Esophagus squamous epithelium (tissue), 5 donors: ENCODE measurements at regions not wholly inside any gene's neighbourhood (a gene's known extent, or its start where the extent isn't known, plus 50 kb on each side); places are given as distances from the start of the nearest gene placed in this dataset.
"Not testable (repeated sequence)": the region's sequence is repeated elsewhere in the genome, so short reads cannot be mapped to it uniquely, and the experiment has no call there.

Experiments used
- DNase-seq: peaks from one replicate; lab custom pipeline; 2025; lab: John Stamatoyannopoulos, UW
- H3K27ac ChIP-seq, 4 donors: fragments of 200-600 bp; sonication (generic); one replicate each; pipeline ENCODE4 v1.5.1; 2016 to 2019; ENCODE audit warnings: mild to moderate bottlenecking in 1 of 4
- H3K27me3 ChIP-seq, 4 donors: fragments of 200-600 bp; sonication (generic); 1 replicate in 3 of 4; 2 replicates in 1 of 4; pipeline versions ENCODE4 v1.5.1 to v1.6.0; 2017 to 2021; ENCODE audit warnings: antibody characterized with exemption in 1 of 4
- H3K36me3 ChIP-seq, 3 donors: fragments of 200-600 bp; sonication (generic); one replicate each; pipeline ENCODE4 v1.5.1; 2016 to 2019
- H3K4me1 ChIP-seq, 3 donors: fragments of 200-600 bp; sonication (generic); one replicate each; pipeline ENCODE4 v1.5.1; 2017 to 2019
- H3K4me3 ChIP-seq, 4 donors: fragments of 200-600 bp; sonication (generic); 1 replicate in 3 of 4; 2 replicates in 1 of 4; pipeline ENCODE4 v1.5.1; 2016 to 2019; ENCODE audit warnings: mild to moderate bottlenecking in 2 of 4, moderate library complexity in 1 of 4
- H3K9me3 ChIP-seq, 3 donors: fragments of 200-600 bp; sonication (generic); one replicate each; pipeline ENCODE4 v1.5.1; 2016 to 2019
- CTCF ChIP-seq, 6 experiments: fragments of 450-650 bp in 4 of 6; fragments of 200-600 bp in 2 of 6; sonication (generic) in 2 of 6; IDR thresholded peaks; one replicate each; pipeline ENCODE4 v1.5.1; 2016 to 2019; ENCODE audit warnings: antibody characterized with exemption in 6 of 6, mild to moderate bottlenecking in 4 of 6, moderate library complexity in 4 of 6
- POLR2A ChIP-seq, 4 donors: fragments of 450-650 bp; IDR thresholded peaks; one replicate each; pipeline ENCODE4 v1.6.1; 2017; ENCODE audit warnings: antibody characterized with exemption in 4 of 4, mild to moderate bottlenecking in 4 of 4, moderate library complexity in 3 of 4
- WGBS, 2 donors: methylation state at CpG; one replicate each; pipeline ENCODE4 v1.1.5; 2018; 5-methylcytosine and 5-hydroxymethylcytosine counted together
- intact Hi-C: fragments of 100-400 bp; cut with DNase I; formaldehyde crosslinking; loops from one replicate; pipeline ENCODE4 v1.15.0; 2022
- donor health status: DM: yes; HTN: yes; CAD: no.

DNA sequence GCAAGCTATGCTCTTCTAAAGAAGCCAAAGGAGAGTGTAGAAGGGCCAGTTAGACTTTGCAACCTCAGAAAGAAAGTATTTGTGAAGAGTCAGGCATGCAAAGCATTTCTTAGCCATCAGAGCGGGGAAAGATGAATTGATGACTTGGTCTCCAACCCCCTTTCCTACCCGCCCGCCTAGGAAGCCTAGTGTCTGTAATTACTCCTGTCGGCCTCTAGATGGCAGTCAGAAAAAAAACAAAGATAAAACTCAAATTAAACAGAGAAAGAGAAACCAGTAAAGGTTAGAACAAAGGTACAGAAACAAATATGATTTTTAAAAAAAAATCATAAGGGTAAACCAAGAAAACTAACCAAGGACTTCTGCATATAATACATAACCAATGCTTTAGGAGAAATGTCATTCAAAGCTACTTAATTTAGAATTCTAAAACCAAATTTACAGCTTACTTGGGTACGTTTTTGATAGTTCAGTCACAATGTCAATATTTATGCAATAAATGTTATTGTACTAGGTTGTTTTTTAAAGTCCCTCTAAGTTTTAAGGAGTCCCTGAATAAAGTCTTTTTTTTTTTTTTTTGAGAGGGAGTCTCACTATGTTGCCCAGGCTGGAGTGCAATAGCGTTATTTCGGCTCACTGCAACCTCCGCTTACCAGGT is 97.6 kb downstream of the LYZL1 start:
- Histone ChIP-seq H3K4me3 (no peak overlapping the region), H3K4me1 (no peaks in the 10 kb centered on the region), H3K36me3 (no peaks in the 10 kb centered on the region), H3K9me3 (no peaks in the 10 kb centered on the region), H3K27me3 (no peaks in the 10 kb centered on the region), H3K27ac (no peak overlapping the region)
- no peak for DNase-seq
- intact Hi-C loops: no loop called here
- TF ChIP-seq CTCF (IDR thresholded peaks at IDR 0.05): peak; percentile 53 to 79 (median 72)
- no peak for TF ChIP-seq POLR2A (IDR thresholded peaks at IDR 0.05)
- 41 to 42% methylated on average over 8 of the region's 8 CpGs for WGBS, 2 donors

DNA sequence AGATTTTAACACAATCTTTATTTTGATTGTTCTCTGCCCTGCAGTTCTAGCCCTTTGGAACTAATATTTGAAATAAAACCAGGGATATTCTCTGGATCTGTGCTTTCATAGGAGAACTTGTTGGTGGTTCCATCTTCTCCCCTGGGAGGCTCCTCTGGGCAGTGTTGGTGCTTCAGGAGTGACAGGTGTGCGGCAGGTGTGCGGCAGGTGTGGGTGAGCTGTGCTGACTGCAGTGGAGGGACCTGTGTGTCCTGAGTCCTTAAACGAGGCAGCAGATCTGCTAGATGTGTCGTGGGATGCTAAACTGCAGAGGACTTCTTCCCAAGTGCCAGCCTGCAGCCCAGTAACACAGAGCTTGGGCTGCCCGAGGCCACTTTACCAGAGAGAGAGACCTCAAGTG is 98.4 kb downstream of the LYZL1 start:
- DNase-seq: no peak
- intact Hi-C loops: no loop called here
- no peak for TF ChIP-seq CTCF (IDR thresholded peaks at IDR 0.05)
- no peak for TF ChIP-seq POLR2A (IDR thresholded peaks at IDR 0.05)
- H3K36me3 ChIP-seq: no peaks in the 10 kb centered on the region
- H3K9me3 ChIP-seq: no peaks in the 10 kb centered on the region
- WGBS, 2 donors: 20% methylated on average over 1 of the region's 5 CpGs; no CpG with 5 or more reads in 1 of the 2 donors
- H3K4me1 ChIP-seq: no peaks in the 10 kb centered on the region
- no peak overlapping the region for H3K27ac ChIP-seq
- no peaks in the 10 kb centered on the region for H3K27me3 ChIP-seq
- no peak overlapping the region for H3K4me3 ChIP-seq

DNA sequence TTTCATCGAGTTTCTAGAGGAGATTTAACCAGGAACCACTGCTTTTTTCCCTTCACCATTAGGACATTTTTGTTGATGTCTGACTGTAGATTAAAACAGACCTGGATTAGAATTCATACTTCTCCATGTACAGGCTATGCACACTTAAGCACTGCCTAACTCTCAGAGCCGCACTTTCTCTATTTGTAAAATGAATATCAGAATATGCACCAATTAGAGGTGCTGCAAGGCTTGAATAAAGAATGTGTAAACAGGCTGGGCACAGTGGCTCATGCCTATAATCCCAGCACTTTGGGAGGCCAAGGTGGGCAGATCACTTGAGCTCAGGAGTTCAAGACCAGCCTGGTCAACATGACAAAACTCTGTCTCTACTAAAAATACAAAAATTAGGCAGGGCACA is 99.2 kb downstream of the LYZL1 start:
- H3K27me3 ChIP-seq, H3K4me1 ChIP-seq, H3K9me3 ChIP-seq, H3K36me3 ChIP-seq, H3K4me3 ChIP-seq, DNase-seq, H3K27ac ChIP-seq, intact Hi-C loops: not testable (repeated sequence)
- 45 to 55% methylated on average over 2 of the region's 2 CpGs for WGBS, 2 donors

GRCh38 chr10:29389493-29389892 is 100.6 kb downstream of the LYZL1 start:
- intact Hi-C loops: no loop called here
- TF ChIP-seq POLR2A (IDR thresholded peaks at IDR 0.05) (no peak), CTCF (IDR thresholded peaks at IDR 0.05) (no peak)
- no peaks in the 10 kb centered on the region for H3K27me3 ChIP-seq
- no peak overlapping the region for H3K27ac ChIP-seq
- H3K9me3 ChIP-seq: no peaks in the 10 kb centered on the region
- WGBS, 2 donors: 87 to 89% methylated on average over 3 of the region's 3 CpGs
- H3K4me3 ChIP-seq: no peak overlapping the region
- no peak for DNase-seq
- no peaks in the 10 kb centered on the region for H3K4me1 ChIP-seq
- no peaks in the 10 kb centered on the region for H3K36me3 ChIP-seq

- Histone ChIP-seq H3K27me3 (peaks cover 0 to under 1% (median 0%) of the 10 kb centered on the region in 4 donors), H3K4me1 (no peaks in the 10 kb centered on the region), H3K27ac (no peak overlapping the region), H3K4me3 (no peak overlapping the region), H3K9me3 (no peaks in the 10 kb centered on the region), H3K36me3 (no peaks in the 10 kb centered on the region)
- DNase-seq: no peak
- TF ChIP-seq POLR2A (IDR thresholded peaks at IDR 0.05) (no peak), CTCF (IDR thresholded peaks at IDR 0.05) (no peak)
- 61 to 75% methylated on average over 9 of the region's 9 CpGs for WGBS, 2 donors
- intact Hi-C loops: no loop called here
These were observed 101.1 kb downstream of the LYZL1 start for GRCh38 chr10:29389935-29390334.
